ENCODE measurements at regions not wholly inside any gene's neighbourhood (a gene's known extent, or its start where the extent isn't known, plus 50 kb on each side); places are given as distances from the start of the nearest gene placed in this dataset.

DNA sequence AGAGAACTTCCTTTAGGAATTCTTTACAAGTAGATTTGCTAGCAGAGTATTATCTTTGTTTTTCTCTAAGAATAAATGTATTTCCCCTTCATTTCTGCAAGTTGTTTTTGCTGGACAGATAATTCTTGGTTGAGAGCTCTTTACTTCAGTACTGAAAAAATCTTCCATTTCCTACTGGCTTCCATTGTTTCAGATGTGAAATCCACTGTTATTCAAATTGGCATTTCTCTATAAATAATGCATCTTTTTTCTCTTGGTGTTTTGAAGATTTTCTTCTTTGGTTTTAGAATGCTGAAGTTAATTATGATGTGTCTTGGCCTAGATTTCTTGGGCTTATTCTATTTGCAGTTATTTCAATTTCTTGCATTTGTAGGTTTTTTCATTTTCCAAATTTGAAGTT lies 270.0 kb upstream of the GYPC start:
- no peak overlapping the region for H3K27ac ChIP-seq
- TF ChIP-seq, protein P1, sequence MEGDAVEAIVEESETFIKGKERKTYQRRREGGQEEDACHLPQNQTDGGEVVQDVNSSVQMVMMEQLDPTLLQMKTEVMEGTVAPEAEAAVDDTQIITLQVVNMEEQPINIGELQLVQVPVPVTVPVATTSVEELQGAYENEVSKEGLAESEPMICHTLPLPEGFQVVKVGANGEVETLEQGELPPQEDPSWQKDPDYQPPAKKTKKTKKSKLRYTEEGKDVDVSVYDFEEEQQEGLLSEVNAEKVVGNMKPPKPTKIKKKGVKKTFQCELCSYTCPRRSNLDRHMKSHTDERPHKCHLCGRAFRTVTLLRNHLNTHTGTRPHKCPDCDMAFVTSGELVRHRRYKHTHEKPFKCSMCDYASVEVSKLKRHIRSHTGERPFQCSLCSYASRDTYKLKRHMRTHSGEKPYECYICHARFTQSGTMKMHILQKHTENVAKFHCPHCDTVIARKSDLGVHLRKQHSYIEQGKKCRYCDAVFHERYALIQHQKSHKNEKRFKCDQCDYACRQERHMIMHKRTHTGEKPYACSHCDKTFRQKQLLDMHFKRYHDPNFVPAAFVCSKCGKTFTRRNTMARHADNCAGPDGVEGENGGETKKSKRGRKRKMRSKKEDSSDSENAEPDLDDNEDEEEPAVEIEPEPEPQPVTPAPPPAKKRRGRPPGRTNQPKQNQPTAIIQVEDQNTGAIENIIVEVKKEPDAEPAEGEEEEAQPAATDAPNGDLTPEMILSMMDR (IDR thresholded peaks at IDR 0.05): no peak
- H3K36me3 ChIP-seq: no peaks in the 10 kb centered on the region
- no peak overlapping the region for H3K4me3 ChIP-seq
- H3K27me3 ChIP-seq (ENCODE audit: low read depth): no peaks in the 10 kb centered on the region
- DNase-seq: no peak
- ATAC-seq: no peak
- no peaks in the 10 kb centered on the region for H3K4me1 ChIP-seq
- intact Hi-C loops (cut with DNase I): no loop called here
- no peaks in the 10 kb centered on the region for H3K9me3 ChIP-seq

DNA sequence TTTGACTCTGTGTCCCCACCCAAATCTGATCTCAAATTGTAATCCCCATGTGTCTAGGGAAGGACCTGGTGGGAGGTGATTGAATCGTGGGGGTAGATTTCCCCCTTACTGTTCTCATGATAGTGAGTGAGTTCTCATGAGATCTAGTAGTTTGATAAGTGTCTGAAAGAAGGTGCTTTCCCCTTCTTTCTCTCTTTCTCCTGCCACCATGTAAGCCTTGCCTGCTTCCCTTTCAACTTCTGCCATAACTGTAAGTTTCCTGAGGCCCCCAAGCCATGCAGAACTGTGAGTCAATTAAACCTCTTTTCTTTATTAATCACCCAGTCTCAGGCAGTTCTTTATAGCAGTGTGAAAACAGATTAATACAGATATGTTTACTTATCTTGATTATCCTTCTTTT lies 266.5 kb upstream of the GYPC start:
- no peaks in the 10 kb centered on the region for H3K4me1 ChIP-seq
- ATAC-seq (no peak), DNase-seq (no peak)
- no peaks in the 10 kb centered on the region for H3K9me3 ChIP-seq
- intact Hi-C loops (cut with DNase I): no loop called here
- H3K4me3 ChIP-seq: no peak overlapping the region
- TF ChIP-seq, protein P1 (IDR thresholded peaks at IDR 0.05): no peak
- no peak overlapping the region for H3K27ac ChIP-seq
- no peaks in the 10 kb centered on the region for H3K27me3 ChIP-seq (ENCODE audit: low read depth)
- H3K36me3 ChIP-seq: no peaks in the 10 kb centered on the region

DNA sequence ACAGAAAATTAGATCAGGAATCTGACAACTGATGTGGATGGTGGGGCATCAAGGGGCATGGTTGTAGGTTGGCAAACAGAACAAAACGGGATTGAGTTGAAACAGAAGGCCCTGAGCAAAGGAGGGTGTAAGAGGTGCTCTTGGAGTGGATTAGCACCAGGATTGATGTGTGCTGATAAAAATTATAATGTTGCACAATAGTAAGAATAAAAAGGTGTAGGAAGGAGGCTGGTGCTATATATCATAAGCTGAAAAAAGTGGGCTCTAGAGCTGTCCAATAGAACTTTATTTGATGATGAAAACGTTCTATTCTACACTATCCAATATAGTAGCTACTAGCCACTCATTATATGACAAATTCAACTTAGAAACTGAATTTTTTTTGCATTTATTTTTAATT lies 263.1 kb upstream of the GYPC start:
- no peaks in the 10 kb centered on the region for H3K27me3 ChIP-seq (ENCODE audit: low read depth)
- H3K9me3 ChIP-seq: no peaks in the 10 kb centered on the region
- no peaks in the 10 kb centered on the region for H3K4me1 ChIP-seq
- ATAC-seq (no peak), DNase-seq (no peak)
- no peak overlapping the region for H3K4me3 ChIP-seq
- intact Hi-C loops (cut with DNase I): no loop called here
- H3K36me3 ChIP-seq: no peaks in the 10 kb centered on the region
- no peak overlapping the region for H3K27ac ChIP-seq
- TF ChIP-seq, protein P1 (IDR thresholded peaks at IDR 0.05): no peak

DNA sequence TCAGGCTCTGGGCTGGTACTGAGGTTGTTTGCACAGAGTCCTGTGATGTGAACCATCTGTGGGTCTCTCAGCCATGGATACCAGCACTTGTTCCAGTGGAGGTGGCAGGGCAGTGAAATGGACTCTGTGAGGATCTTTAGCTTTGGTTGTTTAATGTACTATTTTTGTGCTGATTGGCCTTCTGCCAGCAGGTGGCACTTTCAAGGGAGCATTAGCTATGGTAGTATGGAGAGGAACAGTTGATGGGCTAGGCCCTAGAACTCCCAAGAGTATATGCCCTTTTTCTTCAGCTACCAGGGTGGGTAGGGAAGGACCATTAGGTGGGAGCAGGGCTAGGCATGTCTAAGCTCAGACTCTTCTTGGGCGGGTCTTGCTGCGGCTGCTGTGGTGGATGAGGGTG lies 257.0 kb upstream of the GYPC start:
- TF ChIP-seq, protein P1 (IDR thresholded peaks at IDR 0.05): no peak
- Histone ChIP-seq H3K27ac (no peak overlapping the region), H3K4me1 (no peaks in the 10 kb centered on the region), H3K27me3 (ENCODE audit: low read depth) (no peaks in the 10 kb centered on the region), H3K9me3 (no peaks in the 10 kb centered on the region), H3K36me3 (no peaks in the 10 kb centered on the region), H3K4me3 (no peak overlapping the region)
- intact Hi-C loops (cut with DNase I): no loop called here
- DNase-seq (no peak), ATAC-seq (no peak)

DNA sequence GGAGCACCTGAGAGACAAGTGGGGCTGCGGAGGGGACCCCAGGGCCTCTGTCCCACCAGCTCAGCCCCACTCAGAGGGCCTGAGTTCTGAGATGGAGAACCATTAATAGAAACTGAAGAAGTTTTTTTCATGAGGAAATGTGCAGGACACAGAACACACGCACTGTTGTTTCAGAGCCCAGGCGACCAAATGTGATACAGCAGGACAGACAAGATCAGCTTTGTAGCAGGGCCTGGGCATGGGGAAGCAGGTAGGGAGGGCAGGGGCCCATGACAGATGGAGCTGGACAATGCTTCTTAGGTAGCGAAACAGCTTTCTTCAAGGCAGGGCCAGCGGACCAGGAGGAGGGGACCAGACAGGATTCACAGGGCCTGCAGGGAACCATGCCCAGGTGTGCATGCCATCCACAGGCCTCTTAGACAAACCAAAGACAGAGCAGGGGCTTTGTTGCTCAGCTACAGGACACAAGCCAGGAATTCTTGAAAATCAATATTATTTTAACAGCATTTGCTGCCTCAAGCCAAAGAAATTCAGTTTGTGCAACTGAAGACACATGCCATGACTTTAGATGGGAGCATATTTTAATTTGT lies 252.8 kb upstream of the GYPC start:
- Histone ChIP-seq H3K4me1 (no peaks in the 10 kb centered on the region), H3K4me3 (no peak overlapping the region), H3K36me3 (no peaks in the 10 kb centered on the region), H3K27ac (no peak overlapping the region), H3K9me3 (no peaks in the 10 kb centered on the region), H3K27me3 (ENCODE audit: low read depth) (no peaks in the 10 kb centered on the region)
- no peak for DNase-seq
- TF ChIP-seq, protein P1 (IDR thresholded peaks at IDR 0.05): no peak
- intact Hi-C loops (cut with DNase I): no loop called here
- no peak for ATAC-seq

DNA sequence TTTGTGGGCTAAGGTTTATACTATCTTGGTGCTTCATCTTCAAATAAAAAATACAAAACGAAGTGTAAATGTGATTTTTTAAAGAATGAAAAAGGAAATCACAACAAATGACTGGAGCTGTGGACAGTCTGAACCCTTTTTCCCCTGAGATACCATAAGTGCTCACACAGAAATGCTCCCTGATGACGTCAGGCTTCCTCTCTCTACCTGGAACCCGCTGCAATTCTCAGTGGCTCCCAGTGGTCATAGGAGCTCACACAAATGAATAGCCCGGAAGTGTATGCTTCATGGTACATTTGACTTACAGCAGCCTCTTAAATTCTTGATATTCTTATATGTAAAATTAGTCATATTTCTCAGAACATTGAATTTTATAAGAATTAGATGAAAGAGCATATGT lies 249.7 kb upstream of the GYPC start:
- H3K27me3 ChIP-seq (ENCODE audit: low read depth): no peaks in the 10 kb centered on the region
- H3K36me3 ChIP-seq: no peaks in the 10 kb centered on the region
- no peak overlapping the region for H3K27ac ChIP-seq
- no peak for ATAC-seq
- H3K9me3 ChIP-seq: no peaks in the 10 kb centered on the region
- no peak for DNase-seq
- no peaks in the 10 kb centered on the region for H3K4me1 ChIP-seq
- TF ChIP-seq, protein P1 (IDR thresholded peaks at IDR 0.05): no peak
- intact Hi-C loops (cut with DNase I): no loop called here
- no peak overlapping the region for H3K4me3 ChIP-seq
